Mammary epithelial cell (primary cell): ENCODE measurements at regions not wholly inside any gene's neighbourhood (a gene's known extent, or its start where the extent isn't known, plus 50 kb on each side); places are given as distances from the start of the nearest gene placed in this dataset.

Experiments
- CTCF ChIP-seq, 2 donors: IDR thresholded peaks in 1 of 2; conservative IDR thresholded peaks in 1 of 2; 2 replicates each; pipeline ENCODE4 v1.5.1; 2011 to 2012; ENCODE audit warnings: inconsistent platforms in 2 of 2, low read length in 2 of 2, mild to moderate bottlenecking in 2 of 2, control low read depth in 1 of 2, low read depth in 1 of 2; ENCODE audit not compliant: insufficient read depth in 1 of 2; ENCODE audit errors: extremely low read depth in 1 of 2
- EZH2 ChIP-seq: IDR thresholded peaks from 2 replicates; pipeline ENCODE4 v1.6.1; 2012; ENCODE audit warnings: low read length, inconsistent platforms, borderline replicate concordance

DNA sequence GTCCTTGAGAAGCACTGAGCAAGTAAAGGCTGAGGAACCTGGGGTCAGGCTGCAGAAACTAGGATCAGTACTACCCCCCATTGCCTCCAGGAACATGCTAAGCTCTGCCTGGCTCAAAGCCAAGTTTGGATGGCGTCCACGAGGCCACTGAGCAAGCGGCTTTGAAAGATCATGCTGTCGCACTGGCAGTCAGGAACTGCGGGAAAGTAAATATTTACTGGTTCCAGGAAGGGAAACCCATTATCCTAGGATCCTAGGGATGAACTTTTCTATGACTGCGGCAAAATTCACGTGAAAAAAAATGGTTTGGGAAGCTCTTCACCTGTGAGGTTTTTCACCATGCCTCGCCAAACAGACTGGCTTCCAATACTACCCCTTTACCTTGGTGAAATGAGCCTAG is 75.3 kb upstream of the PJA2 start:
- TF ChIP-seq EZH2 (no peak), CTCF (conservative IDR thresholded peaks at IDR 0.05 in 1 of 2, IDR thresholded peaks at IDR 0.05 in 1 of 2; ENCODE audit: extremely low read depth in 1 of 2, insufficient read depth in 1 of 2, low read depth in 1 of 2, low read length in 2 of 2) (no peak)
